HG02981 (cell line): ENCODE measurements at regions not wholly inside any gene's neighbourhood (a gene's known extent, or its start where the extent isn't known, plus 50 kb on each side); places are given as distances from the start of the nearest gene placed in this dataset.

ENCODE experiments used
- ATAC-seq: cut with Tn5 transposase; IDR thresholded peaks from one replicate; pipeline ENCODE4 v1.9.1; 2021; ENCODE audit warnings: mild to moderate bottlenecking, moderate library complexity; ENCODE audit not compliant: unreplicated experiment

DNA sequence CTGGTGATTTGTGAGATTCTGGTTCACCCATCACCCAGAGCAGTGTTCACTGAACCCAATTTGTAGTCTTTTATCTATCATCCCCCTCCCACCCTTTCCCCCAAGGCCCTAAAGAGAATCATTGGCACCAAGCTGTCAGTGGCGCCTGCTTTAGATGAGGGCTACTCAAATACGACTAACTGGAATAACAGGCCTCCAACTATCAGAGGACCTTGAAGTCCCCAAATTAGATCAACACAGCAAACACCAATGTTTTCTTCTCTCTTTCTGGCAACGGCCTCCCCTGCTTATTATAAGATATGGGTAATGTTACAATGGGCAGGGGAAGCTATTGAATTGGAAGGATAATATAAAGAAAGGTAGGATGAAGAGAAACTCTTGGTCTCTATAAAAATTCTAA is 232.3 kb downstream of the SCG2 start:
- ATAC-seq, result no peak

DNA sequence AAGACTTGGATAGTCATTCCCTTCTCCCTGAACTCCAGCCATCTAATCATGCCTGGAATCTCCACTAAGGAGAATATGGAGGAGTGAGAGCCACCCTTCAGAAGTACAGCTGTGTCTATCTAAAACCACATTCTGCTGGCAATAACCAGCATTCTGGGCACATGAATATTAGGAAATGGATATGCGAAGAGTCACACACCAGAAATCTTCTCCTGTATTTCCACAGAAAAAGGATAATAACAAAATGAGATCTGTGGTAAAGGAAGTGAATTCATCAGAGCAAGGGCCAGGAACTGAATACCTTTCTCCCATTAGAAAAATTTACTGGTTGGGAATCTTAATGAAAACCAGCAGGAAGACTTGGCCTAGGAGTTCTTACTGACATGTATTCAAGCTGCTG is 218.8 kb downstream of the SCG2 start:
- ATAC-seq, result no peak

DNA sequence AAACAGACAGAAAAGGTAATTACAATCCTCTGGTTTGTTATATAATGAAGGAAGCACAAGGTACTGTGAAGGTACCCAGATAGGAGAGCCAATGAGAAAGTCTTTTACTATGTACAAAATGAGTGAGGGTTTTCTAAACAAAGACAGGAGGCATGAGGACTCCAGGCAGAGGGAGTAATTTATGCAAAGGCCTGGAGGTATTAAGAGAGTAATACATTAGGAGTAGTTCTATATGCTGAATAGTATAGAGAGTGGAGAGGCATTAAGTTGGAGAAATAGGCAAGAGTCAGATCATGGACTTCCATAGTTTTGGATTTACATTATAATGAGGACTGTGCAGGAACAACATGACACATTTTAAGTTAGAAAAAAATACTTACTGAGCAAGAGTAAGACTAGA is 216.0 kb downstream of the SCG2 start:
- ATAC-seq, result no peak

DNA sequence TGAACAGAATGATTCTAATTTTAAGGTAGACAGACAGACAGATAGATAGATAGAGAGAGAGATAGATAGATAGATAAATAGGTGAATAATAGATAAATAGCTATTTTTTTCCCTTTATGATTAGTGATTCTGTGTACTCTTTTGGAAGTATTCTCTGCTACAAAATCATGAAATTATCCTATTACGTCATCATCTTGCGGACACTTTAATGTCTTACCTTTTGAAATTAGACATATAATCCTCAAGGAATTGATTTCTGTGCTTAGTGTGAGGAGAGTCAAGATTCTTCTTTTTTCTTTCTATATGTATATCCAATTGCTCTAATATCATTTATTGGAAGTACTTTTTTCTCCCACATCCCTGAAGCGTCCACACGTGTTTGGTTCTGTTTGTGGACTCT is 215.2 kb downstream of the SCG2 start:
- no peak for ATAC-seq

DNA sequence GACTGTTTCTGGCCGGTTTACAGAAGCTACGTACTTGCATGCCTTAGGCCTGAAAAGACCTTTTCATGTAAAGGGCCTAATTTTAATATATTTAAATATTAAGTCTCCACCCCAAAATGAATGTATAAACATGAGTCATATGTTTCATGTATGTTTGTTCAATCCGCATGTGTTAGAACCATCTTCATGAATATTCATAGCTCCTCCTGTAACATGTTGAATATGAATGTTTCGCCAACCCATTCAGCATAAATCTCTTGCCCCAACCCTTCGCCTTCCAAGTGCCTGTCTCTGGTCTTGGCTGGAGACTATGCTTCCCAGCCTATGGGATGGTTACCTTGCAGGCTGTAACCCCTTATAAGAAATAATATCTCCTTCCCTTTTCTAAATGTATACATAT is 212.5 kb downstream of the SCG2 start:
- ATAC-seq, result no peak

DNA sequence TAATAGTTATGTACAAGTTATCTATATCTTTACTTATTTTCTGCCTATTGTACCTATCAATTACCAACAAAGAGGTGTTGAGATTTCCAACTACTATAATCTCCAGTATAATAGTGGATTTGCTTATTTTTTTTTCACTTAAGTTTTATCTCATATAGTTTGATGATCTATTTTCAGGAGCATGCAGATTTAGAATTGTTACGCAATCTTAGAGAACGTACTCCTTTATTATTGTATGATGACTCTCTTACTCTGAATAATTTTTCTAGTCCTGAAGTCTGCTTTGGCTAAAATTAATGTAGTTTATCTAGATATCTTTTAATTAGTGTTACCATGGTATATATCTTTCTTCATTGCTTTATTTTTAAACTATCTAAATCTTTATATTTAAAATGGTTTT is 205.2 kb downstream of the SCG2 start:
- ATAC-seq, result no peak

DNA sequence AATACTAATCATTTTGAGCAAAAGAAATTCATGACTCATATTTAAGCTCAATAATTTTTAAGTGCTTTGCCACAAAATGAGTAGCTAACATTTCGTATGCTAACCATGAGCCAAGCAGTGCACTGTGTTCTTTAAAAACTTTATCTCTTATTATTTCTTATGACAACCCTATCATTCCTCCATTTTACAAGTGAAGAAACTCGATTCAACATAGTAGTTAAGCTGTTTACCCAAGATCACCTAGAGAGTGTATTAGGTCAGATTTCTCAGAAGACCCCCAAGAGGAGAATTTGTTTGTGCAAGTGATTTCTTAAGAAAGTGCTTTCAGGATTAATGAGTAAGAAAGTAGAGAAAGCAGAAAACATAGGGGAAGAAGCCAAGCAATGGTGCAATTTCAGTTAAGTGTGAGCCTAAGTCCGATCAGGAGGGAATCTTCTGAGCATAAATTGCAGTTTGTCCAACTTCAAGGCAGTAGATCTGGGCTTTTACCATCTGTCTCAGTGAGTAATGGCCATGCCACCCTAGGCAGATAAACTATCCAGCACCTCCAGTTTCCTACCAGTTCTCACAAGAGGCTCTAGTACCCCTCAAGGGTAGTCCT is 202.7 kb downstream of the SCG2 start:
- no peak for ATAC-seq

DNA sequence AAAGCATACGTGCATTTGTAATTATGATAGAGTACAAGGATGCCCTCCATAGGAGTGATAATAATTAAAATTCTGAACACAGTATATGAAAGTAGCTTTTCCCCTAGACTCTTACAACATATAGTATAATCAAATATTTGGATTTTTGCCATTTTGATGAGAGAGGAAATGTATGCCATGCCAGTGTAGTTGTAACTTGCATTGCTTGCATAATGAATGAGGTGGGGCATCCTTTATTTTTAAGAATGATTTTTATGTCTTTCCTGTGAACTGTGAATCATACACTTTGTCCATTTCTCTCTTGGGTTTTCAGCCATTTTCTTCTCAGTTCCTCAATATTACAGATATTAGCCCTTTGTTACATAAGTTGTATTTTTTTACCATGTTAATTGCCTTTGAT is 197.5 kb downstream of the SCG2 start:
- ATAC-seq, result no peak

DNA sequence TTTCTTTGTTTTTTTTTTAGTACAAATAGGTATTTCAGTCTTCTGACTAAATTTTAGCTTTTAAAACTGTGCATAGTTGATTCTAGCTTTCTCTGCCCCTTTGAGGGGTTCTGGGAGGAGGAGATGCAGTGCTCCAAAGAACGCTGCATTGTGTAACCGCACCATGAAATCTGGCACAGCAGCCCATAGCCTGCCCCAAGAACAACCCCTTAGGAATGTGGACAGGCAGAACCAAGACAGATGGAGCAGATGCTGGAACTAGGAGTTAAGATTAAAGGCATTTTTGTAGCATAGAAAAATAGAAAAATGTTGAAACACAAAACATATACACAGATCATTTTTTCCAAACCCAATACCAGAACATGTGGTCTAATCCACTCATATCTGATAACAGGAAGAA is 187.5 kb downstream of the SCG2 start:
- ATAC-seq, result no peak

DNA sequence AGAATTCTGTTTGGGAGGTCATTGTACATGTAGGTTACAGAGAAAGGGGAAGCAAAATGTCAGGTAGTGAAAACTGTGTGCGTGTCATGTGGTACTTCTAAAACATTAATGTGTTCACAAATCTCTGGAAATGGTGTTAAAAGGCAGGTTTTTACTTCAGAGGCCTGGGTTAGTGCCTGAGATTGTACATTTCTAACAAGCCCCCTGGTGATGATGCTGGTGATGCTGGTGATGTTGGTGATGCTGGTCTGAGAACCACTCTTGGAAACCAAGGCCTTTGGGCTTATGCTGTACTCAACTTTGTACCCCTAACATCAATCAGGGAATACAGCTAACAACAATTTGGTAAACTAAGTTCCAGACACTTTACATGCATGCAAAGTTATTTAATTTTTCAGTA is 187.1 kb downstream of the SCG2 start:
- ATAC-seq, result no peak

DNA sequence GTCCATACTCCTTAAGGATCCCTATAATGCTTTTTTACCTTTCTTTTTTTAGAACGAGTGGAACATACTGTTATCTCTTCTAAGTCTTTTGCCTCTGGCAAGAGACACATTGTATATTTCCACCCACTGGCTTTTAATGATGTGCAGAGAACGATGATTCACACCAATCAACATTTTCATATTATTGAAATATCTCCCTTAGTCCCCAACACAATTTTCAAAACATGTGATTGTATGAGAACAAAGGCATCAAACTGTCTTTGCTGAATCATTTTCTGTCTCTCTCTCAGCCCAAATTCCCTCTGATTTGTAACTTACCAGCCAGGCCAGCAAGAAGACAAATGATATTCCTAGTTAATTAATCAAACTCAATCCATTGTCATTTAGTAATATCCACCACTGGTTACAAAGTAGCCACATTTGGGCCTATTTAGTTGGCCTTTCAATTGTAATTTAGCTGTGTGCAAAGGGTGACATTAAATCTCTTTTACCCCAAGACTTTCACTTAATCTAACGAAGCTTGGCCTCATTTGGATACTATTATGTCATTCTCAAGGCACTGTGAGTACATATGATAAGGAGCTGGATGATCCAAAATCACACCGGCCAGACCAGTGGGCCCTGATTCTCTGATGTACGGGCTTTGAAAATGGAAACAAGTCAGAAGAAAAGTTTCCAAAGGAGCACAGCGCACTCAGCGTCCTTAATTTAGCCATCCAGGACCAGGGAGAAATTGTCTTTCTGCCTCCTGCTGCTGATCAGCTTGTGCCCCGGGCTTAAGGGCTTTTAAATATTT is 185.1 kb downstream of the SCG2 start:
- ATAC-seq, result no peak

DNA sequence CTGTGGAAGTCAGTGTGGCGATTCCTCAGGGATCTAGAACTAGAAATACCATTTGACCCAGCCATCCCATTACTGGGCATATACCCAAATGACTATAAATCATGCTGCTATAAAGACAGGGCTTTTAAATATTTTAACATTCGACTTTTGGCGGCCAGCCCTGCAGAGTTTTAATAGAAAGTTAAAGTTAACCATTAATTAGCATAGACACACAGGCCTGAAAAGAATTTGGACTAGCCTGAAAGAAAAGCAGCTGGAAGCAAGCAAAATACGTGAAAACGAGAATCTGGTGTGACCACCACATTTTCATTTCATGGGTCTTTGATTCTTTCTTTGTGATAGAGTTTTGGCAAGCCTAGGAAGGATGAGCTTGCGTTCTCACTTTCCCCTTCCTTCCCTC is 184.0 kb downstream of the SCG2 start:
- no peak for ATAC-seq

DNA sequence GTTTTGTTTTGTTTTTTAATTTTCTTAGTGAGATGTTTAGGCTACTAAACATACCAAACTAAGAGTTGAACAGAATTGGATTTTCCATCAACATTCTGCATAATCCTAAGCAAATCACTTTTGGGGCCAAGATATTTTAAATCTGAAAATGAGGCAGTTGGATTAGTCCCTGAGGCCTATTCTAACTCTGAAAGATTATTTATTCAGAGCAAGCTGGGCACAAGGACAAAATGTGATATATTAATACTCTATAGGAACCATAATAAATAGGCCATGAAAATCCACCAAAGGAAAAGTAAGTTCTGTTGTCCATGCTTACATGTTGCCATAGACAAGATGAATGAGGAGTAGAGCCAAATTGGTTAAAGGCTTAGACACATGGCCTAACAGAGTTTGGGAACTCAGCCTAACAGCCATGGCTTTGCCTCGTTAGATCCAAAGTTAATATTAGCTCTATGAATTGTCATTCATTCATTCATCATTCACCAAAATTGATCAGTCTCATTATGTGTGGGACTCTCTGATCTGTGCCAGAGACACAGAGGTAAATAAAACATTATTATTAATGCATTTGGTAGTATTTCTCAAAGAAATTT is 183.5 kb downstream of the SCG2 start:
- no peak for ATAC-seq

DNA sequence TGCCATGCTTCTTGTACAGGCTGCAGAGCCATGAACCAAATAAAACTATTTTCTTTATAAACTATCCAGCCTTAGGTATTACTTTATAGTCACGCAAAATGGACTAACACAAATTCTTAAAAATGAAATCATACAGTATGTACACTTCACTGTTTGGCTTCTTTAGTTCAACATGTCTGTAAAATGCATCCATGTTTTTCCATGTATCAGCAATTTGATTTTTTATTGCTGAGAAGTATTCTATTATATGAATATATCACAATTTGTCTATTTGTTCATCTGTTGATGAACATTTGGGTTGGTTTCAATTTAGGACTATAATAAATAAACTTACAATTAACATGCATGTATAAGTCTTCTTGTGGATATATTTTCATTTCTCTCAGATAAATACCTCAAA is 182.1 kb downstream of the SCG2 start:
- ATAC-seq, result no peak

DNA sequence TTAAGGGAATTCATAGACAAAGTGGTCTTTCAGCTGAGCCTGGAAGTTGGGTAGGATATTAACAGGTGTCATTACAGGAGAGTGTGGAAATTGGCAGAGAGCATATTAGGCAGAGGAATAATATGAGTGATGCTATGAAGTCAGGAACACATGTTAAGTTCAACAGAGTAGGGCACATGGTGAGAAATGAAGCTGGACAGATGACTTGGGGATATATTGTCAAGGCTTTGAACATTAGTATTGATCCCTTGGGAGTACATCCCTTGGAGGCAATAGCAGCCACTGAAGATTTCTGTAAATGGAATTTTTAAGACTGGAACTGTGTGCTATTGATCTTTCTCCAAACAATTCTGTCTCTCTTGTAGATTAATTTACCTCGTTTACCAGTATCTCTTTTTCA is 170.7 kb downstream of the SCG2 start:
- no peak for ATAC-seq

DNA sequence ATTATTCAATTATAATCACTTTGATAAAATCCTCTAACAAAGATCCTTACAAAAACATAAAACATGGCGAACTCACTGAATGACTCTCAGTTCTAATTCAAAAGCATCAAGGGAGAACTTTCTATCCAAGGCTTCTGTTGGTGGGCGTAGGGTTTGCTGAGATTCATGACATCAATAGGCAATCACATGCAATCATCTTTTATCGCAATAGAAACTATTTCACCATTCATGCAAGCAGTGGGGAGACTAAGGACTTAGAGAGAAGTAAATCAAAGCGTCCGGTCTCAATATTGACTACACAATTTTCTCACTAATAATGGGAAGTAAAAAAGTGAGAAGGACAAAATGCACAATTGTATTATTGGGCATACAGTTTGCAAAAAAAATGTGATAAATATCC is 168.7 kb downstream of the SCG2 start:
- no peak for ATAC-seq

DNA sequence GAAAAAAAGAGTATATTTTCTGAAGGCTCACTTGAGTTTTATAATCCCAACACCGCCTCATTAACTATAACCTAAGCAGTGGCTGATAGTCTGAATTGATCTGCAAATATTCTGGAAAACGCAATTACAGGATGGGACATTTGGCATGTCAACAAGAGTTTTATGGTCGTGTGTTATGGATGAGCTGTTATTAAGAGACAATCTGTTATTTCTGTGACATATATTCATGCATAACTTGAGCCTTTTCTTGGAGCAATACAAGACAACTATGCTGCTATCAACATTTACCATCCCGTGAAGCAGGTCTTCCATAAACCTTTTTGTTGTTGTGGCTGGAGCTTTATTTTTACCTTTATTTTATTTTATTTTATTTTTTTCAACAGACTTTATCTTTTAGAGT is 164.4 kb downstream of the SCG2 start:
- ATAC-seq, result no peak

DNA sequence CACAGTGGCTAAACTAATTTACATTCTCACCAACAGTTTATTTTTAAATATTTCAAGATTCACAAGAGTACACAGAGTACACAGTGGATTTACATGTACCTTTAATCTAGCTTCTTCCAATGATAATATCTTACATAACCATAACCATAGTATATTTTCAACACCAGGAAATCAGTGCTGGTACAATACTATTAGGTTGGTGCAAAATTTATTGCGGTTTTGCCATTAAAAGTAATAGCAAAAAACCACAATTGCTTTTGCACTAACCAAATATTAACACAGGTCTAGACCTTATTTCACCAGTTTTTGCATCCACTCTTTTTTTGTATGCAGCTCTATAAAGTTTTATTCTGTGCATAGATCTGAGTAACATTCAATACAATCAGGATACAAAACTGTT is 163.0 kb downstream of the SCG2 start:
- ATAC-seq, result no peak

DNA sequence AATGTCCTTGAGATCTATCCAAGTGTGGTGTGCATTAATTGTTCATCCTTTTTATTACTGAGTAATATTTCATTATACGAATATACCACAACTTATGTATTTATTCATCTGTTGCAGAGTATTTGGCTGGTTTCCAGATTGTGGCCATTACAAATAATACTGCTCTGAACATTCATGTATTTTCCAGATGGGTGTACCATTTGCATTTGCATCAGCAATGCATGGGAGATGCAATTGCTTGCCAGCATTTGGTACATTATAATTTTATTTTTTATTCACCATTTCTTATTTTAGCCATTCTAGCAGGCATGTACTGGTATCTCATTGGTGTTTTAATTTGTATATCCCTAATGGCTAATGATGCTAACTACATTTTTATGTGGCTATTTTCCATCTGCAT is 162.4 kb downstream of the SCG2 start:
- ATAC-seq, result no peak

DNA sequence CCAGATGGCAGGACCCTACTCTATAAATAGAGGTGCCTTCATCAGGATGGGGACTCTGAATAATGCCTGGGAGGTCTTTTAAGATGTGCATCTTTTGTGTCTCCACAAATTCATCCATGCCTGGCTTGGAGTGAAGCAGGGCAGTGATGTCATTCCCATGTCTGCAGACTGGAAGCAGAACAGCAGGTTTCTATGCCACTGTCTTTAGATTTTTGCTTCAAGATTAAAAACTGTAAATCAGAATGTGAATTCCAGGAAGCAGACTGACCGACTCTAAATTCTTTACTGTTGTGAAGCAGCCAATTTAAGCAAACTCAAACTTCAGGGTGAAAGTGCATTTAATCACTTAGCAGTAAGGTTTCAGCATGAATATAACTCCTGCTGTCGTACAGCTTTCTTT is 159.3 kb downstream of the SCG2 start:
- ATAC-seq, result no peak

DNA sequence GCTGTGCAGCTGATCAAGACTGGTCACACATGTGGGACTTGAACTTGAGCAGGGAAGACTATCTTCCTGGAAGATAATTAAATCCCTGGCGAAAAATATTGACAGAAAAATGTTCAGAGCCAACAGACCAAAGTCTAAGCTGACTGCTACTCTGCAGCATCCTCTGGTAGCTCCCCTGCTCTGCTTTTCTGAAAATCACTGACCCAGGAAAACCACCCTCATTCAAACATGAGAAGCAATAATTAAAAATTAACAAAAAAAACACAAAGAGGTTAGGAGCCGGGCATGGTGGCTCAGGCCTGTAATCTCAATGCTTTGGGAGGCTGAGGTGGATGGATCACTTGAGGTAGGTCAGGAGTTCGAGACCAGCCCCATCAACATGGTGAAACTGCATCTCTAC is 151.9 kb downstream of the SCG2 start:
- no peak for ATAC-seq

DNA sequence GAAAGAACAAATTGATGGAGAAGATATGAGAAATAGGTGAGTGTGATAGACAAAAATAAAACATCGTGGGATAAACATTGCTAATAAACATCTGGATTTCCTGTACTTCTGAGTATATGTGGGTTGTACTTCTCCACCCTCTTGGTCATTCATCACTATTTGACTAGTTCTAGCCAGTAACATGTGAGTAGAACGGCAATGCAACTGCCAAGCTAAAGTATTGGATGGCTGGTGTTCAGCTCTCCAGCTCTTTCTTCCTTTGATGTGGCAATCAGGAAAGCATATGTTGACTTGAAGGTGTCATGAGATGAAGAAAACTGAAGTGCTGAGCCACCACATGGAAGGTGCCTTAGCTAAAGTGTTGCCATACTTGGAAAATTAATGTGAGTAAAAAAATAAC is 144.9 kb downstream of the SCG2 start:
- ATAC-seq, result no peak
